ENCODE measurements at regions not wholly inside any gene's neighbourhood (a gene's known extent, or its start where the extent isn't known, plus 50 kb on each side); places are given as distances from the start of the nearest gene placed in this dataset.

- TF ChIP-seq CTCF (IDR thresholded peaks at IDR 0.05; ENCODE audit: low read depth, low read length, missing input control) = no peak
- TF ChIP-seq RAD21 (IDR thresholded peaks at IDR 0.05) = no peak
- no peak for TF ChIP-seq ATF3 (IDR thresholded peaks at IDR 0.05)
- TF ChIP-seq YY1 (IDR thresholded peaks at IDR 0.05) = no peak
- TF ChIP-seq SP1 (IDR thresholded peaks at IDR 0.05) = no peak
- no peak for TF ChIP-seq EGR1 (IDR thresholded peaks at IDR 0.05; ENCODE audit: low read depth in 2 of 2)
- TF ChIP-seq GABPA (IDR thresholded peaks at IDR 0.05 in 1 of 2, conservative IDR thresholded peaks at IDR 0.05 in 1 of 2) = no peak
- no peak for TF ChIP-seq MAX (IDR thresholded peaks at IDR 0.05)
- no peak for TF ChIP-seq TAF1 (conservative IDR thresholded peaks at IDR 0.05)
- no peak for TF ChIP-seq HNF4A (conservative IDR thresholded peaks at IDR 0.05)
- no peak for TF ChIP-seq HNF4G (IDR thresholded peaks at IDR 0.05)
These were observed 373.0 kb upstream of the ESRRG start for GRCh38 chr1:217096200-217096599.
